GM18870 (cell line): ENCODE measurements at regions not wholly inside any gene's neighbourhood (a gene's known extent, or its start where the extent isn't known, plus 50 kb on each side); places are given as distances from the start of the nearest gene placed in this dataset.
"Not testable (repeated sequence)": the region's sequence is repeated elsewhere in the genome, so short reads cannot be mapped to it uniquely, and the experiment has no call there.

Source experiments
- ATAC-seq: cut with Tn5 transposase; IDR thresholded peaks from one replicate; pipeline ENCODE4 v1.9.1; 2021; ENCODE audit warnings: moderate library complexity; ENCODE audit not compliant: unreplicated experiment

DNA sequence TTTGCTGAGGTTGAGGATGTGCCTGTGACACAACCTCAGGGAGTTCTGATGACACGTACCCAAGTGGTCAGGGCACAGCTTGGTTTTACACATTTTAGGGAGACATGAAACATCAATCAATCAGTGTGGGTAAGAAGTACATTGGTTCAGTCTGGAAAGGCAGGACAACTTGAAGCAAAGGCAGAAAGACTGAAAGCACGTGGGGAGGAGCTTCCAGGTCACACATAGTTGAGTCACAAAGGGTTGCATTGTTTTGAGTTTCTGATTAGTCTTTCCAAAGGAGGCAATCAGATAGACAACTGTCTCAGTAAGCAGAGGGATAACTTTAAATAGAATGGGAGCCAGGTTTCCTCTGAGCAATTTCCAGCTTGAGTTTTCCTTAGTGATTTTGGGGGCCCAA lies 1910.0 kb upstream of the AGA start:
- ATAC-seq = no peak

DNA sequence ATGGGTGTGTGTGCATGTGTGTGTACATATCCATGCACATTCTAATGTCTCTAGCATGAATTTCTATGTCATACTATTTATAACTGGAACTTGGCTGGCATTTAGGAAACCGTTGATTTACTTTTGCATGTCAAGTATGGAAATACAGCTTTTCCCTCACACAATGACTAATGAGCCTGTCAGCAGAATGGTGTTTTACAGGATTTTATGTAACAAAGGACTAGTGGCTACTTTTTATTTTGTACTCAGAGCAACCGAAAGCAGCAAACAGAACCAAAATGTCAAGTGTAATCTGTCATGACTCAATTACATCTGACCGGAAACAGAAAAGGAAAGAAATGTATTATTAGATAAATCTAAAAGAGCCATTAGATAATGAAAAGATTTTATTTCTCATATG lies 1911.5 kb upstream of the AGA start:
- ATAC-seq = no peak

GRCh38 chr4:179361978-179362486 lies 1919.8 kb upstream of the AGA start:
- no peak for ATAC-seq

- ATAC-seq = not testable (repeated sequence)
These were observed 1923.7 kb upstream of the AGA start for GRCh38 chr4:179365932-179366331.

- no peak for ATAC-seq
These were observed 1930.0 kb upstream of the AGA start for GRCh38 chr4:179372242-179372641.

DNA sequence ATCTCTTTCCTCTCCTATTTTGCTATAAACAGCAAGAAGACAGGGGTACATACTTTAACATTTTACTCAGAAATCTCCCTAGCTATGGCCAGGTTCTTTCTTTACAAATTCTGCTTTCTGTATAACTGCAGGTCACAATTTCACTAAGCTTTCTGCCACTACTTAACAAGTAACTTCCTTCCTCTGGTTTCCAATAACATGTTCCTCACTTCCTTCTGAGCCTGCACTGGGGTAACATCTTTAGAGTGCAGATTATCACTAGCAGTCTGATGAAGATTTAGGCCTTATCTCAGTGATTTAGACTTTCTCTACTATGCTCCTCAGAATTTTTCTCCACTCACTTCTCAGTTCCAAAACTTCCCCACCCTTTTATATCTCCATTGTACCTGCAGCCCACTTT lies 1930.5 kb upstream of the AGA start:
- ATAC-seq = no peak

DNA sequence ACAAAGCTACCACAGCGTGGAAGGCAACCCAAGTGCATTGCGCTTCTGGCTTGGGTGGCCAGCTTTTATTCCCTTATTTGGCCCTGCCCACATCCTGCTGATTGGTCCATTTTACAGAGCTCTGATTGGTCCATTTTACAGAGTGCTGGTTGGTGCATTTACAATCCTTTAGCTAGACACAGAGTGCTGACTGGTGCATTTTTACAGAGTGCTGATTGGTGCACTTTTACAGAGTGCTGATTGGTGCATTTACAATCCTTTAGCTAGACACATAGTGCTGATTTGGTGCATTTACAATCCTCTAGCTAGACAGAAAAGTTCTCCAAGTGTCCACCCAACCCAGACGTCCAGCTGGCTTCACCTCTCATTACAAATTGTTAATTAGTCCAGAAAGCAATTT lies 1936.6 kb upstream of the AGA start:
- ATAC-seq = not testable (repeated sequence)

- ATAC-seq = no peak
These were observed 1950.5 kb upstream of the AGA start for GRCh38 chr4:179392787-179393186.

DNA sequence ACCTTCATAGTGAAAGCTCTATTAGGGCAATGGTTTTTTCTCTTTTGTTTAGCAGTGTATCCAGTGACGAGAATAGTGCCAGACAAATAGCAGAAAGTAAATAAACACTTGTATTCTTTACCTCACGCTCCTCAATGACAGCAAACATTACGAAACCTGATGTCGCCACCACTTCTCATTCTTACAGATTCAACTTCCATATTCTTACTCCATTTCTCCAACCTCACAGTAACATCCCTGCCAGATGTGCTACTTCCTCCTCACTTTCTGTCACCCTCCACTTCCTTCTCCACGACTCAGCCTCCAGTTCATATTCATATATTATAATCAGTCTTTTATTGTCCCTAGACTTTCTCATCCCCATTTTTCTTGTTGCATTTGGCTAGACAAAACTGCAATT lies 1956.2 kb upstream of the AGA start:
- ATAC-seq = no peak

DNA sequence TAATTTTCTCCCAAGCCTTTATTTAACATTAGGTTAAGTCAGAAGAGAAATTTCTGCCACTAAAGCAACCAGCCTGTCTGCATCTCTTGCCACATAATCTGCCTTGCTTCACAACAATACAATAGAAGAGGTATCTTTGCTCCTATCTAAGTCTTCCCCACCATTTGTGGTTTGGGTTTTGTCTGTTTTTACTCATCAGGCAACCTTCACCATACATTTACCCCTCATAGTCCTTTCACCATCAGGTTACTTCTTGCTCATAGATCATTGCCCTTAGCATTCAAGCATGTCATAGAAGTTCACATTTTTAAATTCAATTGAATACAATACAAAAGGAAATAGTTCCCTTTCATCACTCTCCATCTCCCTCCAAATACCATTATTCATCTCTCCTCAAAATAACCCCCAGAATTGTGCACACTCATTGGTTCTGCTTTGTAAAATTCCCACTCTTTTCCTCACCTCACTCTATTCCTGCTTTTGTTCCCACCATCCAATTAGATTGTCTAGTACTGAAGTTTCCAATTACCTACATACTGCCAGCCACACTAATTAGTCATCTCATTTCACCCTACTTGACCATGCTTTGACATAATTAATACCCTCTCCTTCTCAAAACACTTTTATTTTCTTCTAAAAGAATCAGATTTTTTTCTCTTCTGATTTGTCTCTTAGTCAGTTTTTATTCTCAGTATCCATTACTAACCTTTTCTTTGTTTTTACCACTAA lies 1957.0 kb upstream of the AGA start:
- no peak for ATAC-seq

GRCh38 chr4:179415037-179415846 lies 1973.0 kb upstream of the AGA start:
- ATAC-seq = no peak

DNA sequence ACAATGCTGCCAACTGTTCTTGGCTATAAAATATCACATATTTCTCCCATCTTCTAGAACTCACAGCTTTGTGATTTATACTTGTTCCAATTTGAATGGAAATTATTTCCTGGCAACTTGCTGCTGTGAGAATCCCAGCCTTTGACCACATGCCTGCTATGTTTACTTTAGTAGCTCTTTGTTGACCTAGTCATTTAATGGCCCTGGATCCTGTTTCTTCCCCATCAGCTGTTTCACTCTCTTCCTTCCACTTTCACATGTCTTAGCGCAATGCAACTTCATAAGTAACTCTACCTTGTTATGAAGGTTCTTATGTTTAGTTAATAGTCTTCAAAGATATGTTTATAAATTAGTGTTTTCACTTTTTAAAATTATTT lies 1973.6 kb upstream of the AGA start:
- ATAC-seq = no peak

- ATAC-seq = no peak
These were observed 1975.1 kb upstream of the AGA start for GRCh38 chr4:179417357-179417756.

GRCh38 chr4:179437962-179438361 lies 1995.7 kb upstream of the AGA start:
- ATAC-seq = no peak

DNA sequence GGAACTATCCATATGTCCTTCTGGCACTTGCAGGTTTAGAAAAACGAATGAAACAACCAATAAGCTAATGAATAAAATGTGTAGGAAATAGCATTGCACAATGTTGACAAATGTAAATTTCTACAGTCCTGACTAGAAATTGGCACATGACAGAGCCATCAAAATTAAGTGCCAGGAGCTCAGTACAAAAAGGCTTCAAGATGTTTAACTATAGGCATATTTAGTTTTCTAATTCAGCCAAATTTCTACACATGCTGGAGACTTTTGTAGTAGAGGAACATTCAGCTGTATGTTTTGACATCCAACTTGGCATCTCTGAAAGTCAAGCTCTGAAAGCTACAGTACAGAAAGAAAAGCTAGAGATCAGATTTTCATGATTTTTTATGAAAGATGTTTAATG lies 1999.4 kb upstream of the AGA start:
- no peak for ATAC-seq

- no peak for ATAC-seq
These were observed 2005.1 kb upstream of the AGA start for GRCh38 chr4:179447308-179447707.

DNA sequence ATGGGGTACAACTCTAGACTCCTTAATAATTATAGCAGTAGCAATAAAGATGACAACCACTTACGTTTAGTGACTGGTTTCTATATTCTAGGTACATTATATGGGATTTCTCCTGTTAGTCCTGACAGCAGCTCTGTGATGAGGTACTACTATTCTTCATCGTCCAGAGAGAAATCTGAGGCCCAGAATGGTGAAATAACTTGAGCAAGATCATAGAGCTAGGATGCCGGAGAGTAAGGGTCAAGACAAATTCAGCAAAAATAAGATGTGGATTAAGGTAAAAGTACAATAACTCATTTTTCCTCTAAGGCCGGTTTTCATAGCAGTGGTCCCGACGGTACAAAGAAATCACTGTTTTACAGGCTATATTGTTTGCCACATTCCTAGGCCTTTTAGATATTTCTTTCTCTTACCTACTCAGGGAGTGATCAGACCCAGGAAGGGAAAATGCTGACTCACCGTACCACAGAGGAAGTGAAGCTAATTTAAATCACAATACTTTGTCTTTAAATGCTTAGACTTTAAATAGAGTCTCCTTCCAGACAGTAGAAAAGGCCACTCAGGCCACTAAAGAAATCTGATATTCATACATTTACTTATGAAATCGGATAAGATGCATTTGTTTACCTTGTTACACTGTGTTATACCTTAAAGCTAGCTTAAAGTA lies 2023.0 kb upstream of the AGA start:
- ATAC-seq = no peak

DNA sequence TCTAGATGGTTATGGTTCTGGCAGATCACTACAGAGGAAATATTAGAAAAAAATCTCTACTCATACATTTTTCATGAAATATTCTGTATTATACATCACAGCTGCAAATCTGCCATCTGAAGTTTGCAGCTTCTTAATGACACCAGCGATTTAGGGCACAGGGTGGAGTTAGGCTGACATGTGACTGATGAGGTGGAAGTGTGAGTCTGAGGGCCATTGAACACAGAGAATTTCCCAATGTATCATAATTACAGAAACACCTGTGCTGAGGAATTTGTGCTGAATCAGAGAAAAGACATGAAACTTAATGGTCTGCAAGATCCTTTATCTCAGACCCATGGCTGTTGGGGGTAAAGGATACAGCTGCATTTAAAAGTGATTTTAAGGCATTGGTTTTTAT lies 2025.6 kb upstream of the AGA start:
- no peak for ATAC-seq

DNA sequence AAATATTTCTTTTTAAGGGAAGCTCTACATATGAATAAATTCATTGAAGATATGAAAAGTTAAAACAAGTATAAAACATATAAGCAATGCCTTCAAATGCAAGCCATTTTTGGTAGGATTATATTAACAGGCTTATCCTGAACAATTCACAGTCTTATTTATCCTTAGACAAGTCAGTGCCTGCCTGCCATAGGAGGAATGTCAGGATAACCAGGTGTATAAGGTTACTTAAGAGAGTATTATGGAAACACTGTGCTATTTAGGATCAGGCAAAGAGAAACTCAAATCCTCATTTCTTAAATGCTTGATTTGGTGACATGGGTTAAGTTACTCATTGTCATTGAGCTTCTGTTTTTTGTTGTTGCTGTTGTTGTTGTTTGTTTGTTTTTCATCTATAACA lies 2029.9 kb upstream of the AGA start:
- no peak for ATAC-seq

GRCh38 chr4:179478608-179479007 lies 2036.4 kb upstream of the AGA start:
- ATAC-seq = no peak

GRCh38 chr4:179485781-179486180 lies 2043.5 kb upstream of the AGA start:
- ATAC-seq = no peak
